ENCODE measurements at regions not wholly inside any gene's neighbourhood (a gene's known extent, or its start where the extent isn't known, plus 50 kb on each side); places are given as distances from the start of the nearest gene placed in this dataset.

DNA sequence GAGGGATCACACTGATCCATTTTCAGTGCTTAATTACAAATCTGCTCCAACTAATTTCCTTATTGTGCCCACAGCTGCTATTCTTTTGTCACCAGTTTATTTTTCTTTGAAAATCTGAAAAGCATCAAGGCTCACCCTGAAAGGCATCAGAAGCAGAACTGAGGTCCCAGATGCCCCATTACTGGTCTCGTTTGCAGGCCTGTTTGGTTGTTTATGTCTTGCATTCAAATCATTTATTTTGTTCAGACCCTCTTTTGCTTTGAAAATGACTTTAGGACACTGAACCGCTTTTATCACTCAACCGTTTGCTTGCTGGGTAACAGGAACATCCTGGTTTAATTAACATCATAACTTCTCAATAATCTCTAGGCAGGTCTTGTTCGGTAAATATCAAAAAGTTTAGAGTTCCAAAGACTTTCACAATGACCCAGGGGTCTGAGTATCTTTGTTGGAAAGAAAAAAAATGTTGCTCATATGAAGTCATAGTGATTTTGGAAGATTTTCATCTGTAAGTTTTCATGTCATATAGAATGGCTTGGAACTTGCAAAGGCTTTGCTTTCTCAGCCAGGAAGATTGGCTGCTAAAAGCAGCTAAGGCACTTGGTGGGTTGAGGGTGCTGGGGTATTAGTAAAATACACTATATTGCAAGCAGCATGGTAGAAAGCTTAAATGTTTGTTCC, 398.3 kb upstream of the NPVF start:
- DNase-seq (ENCODE audit: low read depth, low spot score), result no peak

DNA sequence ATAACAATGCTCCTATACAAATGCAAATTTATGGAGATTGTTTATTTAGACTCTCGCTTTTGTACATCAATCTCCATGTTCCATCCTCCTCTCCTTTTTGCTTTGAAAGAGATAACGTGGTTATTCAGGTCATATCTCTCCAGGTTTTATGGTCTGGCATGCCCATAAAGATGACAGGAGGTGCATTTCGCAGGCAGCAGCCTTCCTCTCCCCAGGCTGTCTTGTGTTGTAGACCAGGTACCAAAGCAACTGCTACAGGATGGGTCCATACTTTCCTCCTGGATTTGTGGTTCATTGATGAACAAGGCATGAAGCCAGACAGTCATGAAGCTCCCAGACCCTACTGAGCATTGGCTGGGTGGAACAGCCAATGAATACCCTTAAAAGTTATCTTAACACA, 400.2 kb upstream of the NPVF start:
- DNase-seq (ENCODE audit: low read depth, low spot score), result no peak

DNA sequence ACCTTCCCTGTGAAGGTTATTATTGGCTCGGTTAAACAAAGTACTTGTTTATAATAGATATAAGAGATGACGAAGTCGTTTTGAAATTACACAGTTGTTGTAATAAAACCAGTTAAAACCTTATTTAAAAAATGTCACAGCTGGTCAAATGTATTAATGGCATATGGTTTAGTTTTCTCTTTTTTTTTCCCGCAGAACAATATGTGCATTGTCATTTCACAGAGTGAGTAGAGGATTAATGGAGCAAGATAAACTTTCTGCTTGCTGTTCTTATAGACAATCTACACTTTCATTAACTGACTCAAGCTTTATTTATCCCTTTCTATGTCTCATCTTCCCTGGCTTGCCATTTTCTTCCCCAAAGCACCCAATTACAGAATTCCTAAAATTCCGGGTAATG, 404.3 kb upstream of the NPVF start:
- DNase-seq (ENCODE audit: low read depth, low spot score), result no peak

DNA sequence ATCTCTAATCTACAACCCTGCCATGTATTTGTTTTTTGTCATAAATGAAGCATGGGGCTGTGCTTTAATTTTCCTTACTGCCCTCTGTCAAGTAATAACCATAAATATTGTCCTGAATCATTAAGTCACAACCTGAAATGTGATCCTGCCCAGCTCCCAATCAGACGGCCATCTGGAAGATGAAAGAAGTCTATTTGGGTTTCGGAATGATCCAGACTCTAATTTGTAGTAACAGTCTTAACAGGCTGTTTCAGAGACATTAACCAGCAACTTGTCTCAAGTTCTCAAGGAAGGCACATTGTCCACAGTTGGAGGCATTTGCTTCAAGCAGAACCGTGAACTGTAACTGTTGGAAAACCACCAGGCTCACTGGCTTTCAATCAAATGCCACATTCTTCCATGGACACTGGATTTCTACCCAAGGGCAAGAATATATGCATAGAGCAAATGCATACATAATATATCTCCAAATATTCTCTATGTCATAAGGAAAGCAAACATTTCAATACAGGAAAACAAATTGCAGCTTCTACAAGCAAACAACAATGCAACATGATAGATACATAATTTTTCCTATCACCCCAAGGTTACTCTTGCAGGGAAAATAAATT, 405.2 kb upstream of the NPVF start:
- DNase-seq (ENCODE audit: low read depth, low spot score), result no peak

DNA sequence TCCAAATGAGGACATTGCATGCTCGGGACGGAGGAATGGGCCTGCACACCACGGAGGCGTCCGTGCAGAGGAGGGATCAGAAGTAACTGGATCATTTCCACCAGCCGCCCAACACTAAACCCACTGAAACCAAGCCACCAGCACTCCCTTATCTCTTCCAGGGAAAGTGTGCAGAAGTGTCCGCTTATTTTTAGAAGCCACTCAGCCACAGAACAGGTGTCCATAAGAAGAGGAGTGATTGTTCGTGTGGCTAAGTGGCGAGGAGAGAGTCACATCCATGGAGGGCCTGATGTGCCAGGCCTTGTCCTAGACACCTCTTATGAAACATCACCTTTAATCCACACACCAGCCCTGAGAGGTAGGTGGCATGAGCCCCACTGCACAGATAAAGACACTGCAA, 407.9 kb upstream of the NPVF start:
- no peak for DNase-seq (ENCODE audit: low read depth, low spot score)

DNA sequence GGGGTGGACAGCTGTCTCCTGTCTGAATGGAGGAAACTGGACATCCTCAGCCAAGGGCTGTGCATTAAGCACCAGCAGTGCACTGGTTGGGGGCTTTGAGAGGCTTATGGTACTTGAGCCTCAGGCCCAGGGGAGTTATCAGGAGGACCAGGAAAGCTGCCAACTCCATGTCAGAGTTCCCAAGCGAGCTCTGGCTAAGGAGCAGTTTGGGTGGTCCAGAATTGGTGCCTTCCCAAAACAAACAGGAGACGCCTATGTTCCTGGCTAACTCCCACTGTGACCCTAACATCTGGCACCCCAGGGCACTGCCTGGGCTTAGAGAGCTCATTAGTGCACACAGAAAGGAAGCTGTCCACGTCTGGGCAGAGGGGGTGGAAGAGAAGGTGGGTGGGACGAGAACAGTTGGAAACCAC, 408.6 kb upstream of the NPVF start:
- DNase-seq (ENCODE audit: low read depth, low spot score), result no peak

DNA sequence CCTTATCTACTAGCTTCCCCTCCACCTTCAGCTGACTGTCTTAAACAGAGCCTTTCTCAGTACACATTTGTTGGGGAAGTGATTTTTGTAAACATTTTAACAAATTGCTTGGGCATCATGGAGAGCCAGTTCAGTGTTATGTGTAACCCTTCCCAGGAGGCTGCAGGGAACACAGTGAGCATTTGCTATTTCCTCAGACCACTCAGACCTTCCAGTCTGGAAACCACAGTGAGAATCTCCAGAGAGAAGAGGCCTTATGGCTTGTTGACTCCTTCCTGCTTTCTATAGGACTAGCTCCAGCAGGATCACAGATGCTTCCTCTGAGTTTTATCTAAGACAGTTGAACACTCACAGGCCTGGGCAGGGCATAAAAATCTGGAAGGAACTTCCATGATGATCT, 409.8 kb upstream of the NPVF start:
- no peak for DNase-seq (ENCODE audit: low read depth, low spot score)

DNA sequence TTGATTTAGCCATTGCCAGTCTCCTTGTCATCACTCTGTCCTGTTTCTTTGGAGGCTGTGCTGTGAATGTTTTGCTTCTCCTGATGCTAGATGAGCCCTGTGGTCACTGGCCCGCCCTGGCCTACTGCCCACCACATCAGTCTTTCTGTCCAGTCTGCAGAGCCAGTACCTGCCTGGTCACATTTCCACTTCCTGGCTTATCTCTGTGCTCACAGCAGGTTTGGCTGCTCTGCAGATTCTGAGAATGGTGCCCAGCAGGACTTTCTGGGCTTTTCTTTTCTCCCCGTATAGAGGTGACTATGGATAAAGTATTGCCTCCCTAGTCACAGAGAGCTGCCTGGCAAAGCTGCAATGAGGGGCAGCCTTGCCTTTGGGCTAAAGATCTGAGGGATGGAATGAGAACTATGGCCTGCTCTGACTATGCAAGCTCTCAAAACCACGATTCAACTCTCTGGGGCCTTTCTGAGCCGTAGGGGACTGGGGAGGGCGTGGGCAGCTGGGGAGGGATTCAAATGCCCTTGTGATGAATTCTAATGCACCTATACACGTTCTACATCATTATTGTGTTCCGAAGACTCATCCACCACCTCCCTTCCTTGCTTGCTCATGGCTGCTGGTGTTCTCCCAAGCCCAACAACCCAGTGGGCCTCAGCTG, 410.4 kb upstream of the NPVF start:
- no peak for DNase-seq (ENCODE audit: low read depth, low spot score)

DNA sequence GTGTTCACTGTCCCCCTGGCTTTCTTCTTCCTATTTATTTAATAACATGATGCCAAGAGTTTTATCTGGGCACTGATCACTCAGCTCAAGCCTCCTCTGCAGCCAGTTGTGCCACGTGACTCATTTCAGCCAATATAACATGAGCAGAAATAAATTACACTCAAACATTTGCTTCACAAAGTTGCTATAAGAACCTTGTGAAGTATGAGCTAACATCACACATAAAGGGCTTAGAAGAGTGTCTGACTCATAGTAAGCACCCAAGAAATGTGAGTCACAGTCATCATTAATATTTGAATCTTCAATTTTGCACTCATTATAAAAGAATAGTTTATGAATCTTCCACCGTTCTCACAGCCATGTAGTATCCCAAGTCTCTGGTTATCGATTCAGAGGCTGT, 414.6 kb upstream of the NPVF start:
- no peak for DNase-seq (ENCODE audit: low read depth, low spot score)

DNA sequence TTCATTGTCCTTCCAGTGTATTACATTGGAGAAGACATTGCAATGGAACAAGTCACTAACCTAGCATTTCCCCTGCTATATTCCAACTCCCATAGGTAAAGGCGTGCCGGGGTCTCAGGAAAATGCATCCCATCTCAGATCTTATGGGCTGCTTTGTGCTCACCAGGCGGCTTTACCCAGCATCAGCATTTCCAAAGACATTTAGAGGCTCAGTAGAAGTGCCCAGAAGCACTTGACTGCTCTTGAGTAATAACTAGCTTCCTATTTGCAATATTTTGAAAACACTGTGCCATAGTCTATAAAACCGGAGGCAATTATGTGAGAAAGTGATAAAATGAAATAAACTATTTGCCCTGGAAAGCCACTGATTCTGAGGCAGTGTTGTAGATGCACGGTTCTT, 415.0 kb upstream of the NPVF start:
- DNase-seq (ENCODE audit: low read depth, low spot score), result no peak

DNA sequence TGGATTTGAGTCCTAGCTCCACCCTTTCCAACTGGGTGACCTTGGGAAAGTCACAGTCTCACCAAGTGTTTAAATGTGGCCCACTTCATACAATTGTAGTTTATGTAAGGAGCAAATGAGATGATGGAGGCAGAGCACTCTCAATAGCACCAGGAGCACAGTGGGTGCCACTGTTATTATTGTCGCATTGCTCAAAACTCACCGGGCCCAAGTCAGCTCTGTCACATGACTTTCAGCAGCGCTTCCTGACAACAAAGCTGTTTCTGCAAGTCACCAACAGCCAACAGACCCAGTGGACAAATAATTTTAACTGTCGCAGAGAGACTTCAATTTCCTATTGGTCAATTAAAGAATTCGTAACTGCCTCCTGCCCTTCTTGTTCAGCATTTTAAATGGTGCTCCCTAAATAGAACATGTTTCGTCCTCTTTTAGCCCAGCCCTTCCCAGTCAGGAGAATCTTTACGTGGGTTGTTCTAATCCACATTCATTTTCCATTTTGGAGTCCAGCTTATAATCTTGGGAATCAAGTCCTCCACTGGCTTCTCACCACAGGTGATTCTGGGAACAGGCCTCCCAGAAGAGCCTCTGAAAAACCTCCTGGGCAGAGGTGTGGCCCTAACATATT, 415.6 kb upstream of the NPVF start:
- no peak for DNase-seq (ENCODE audit: low read depth, low spot score)

DNA sequence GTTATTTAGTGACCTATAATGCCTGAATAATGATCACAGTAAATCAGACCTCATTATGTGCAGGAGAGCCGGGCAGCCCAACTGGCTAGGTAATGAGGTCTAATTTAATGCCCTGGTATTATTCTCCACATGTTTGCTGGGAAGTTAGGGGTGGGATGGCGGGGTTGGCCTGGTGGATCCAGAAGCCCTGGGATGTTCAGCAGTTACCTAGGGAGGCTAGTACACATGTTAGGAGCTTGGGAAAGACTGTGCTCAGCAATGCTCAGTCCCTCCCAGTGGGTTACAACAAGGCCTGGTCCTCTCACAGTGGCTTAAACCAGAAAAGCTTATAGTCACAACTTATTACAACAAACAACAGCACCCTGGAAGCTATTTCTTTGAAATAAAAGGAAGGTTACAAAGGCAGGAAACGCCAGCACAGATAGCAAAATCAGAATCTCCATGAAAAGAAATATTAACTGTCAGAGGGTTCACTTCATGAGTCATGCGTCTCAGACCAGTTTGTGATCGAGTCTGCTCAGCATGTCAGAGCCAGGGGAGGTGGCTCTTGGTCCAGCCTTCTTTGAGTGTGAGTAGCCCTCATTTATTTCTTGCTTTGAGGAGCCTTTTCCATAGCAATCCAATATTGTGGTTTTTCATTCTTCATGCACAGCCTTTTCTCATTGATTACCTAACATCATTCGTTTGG, 418.6 kb upstream of the NPVF start:
- no peak for DNase-seq (ENCODE audit: low read depth, low spot score)

DNA sequence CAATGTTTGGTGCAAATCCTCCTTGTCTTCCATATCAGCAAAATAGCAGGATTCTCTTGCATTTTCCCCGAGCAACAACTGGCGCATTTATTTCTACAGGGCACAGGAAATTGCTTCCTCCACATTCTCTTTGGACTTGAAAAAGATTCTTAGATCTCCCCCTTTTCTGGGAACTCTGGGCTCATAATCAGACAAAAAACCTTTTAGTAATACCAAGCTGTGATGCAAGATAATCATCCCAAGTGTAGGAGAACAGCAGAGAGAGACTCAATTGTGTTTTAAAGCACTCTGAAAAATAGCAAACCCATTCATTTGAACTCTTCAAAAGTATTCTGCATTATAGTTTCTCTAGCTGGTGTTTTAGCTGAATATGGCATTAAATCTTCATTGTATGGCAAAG, 419.6 kb upstream of the NPVF start:
- no peak for DNase-seq (ENCODE audit: low read depth, low spot score)

DNA sequence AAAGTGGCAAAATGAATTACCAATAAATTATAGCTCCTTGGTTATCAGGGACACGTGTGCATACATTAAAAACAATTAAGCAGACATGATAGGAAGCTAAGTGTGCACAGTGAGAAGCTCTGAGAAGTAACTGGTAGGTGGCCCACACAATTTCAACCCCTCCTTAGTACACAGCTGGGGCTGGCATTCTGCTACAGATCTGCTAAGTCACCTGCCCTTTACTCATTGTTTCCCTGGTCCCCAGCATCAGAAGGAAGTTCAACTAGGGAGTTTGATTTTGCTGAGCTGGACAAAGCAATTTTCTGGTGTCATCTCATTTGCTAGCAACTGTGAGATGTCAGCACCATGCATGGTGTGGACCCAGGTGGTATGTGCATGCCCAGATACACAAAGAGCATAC, 424.1 kb upstream of the NPVF start:
- DNase-seq (ENCODE audit: low read depth, low spot score), result no peak

DNA sequence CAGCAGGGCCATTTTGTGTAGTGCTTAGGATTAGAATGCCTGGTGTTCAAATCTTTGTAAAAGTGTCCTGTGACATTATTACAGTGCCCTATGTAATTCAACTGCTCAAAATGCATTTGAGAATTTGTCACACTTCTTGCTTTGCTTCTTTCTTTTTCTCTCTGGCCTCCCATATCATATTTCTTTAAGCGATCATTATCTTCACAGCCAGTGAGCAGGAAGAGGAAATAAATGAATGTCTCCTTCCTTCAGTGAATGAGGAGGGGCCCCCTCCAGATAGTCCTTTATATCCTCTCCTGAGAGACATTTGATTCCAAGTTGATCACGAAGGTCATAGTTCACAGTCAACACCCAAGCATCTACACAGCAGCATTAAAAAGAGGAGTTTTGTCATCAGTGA, 425.1 kb upstream of the NPVF start:
- no peak for DNase-seq (ENCODE audit: low read depth, low spot score)

DNA sequence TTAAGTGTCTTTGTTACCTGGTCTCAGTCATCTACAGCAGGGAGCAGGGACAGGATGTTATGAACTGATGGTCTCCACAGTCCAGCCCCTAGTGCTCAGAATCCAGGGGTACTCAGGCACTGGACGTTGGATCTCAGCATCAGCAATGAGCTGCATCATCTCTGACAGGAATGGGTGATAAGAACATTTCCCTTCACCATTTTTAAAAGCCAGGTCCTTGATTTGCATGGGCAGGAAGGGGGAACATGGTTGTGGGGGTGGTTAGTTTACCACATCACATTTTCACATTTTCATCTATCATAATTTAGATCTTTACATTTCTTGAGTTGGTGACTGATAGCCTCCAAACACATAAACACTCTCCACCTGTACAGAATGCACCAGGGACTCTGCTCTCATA, 427.8 kb upstream of the NPVF start:
- no peak for DNase-seq (ENCODE audit: low read depth, low spot score)

DNA sequence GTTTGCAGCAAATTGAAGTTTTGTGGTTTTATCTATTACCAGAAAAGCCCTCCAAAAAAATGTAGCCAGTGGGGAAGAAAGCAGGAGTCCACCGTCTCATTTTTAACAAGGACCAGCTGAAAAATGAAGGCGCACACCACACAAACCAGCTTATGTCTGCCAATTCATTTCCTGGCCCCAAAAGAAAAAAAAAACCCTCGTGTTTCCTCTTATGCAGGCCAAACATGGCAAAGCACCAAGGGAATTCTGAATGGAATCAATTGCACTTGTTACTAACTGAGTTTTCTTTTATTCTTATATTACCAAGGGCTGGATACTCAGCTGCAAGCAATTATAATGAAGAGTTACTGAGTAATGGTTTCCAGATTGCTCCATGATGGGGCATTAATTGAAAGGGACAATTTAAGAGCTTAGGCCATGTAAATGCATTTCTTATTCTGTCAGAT, 428.3 kb upstream of the NPVF start:
- no peak for DNase-seq (ENCODE audit: low read depth, low spot score)

DNA sequence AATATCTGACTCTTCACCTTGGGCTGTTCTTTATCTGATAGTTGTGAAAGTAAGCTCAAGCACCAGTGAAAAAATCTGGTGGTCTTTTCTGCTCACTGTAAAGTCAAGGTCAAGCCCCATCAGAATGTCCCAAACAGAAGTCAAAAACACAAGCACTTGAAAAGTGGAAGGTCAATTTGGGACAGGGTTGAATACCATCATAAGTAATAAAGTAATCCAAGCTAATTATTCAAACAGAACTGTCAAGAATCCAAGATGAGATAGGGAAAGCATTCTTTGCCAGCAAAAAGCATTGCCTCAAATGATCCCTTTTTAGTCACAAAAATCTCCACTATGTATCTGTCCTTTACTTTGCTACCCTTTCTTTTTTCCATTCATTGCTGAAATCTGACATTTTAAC, 430.1 kb upstream of the NPVF start:
- DNase-seq (ENCODE audit: low read depth, low spot score), result no peak

DNA sequence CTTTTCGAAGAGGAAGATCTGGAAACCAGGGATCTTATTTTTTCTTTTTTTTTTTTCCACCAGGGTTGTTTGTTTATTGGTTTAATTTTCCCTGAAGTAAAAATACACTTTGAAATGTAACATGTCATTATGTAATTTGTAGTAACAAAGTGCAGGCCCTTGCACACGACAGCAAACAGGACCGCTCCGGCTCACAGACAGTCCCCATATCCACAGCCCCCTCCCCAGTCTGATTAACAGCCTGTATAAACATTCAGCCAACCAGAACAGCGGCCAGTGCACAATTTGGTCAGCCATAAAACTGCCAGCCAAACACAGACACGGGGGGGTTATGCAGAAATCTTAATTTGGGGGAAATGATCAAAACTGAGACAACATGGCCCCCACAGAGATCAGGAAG, 431.6 kb upstream of the NPVF start:
- no peak for DNase-seq (ENCODE audit: low read depth, low spot score)

DNA sequence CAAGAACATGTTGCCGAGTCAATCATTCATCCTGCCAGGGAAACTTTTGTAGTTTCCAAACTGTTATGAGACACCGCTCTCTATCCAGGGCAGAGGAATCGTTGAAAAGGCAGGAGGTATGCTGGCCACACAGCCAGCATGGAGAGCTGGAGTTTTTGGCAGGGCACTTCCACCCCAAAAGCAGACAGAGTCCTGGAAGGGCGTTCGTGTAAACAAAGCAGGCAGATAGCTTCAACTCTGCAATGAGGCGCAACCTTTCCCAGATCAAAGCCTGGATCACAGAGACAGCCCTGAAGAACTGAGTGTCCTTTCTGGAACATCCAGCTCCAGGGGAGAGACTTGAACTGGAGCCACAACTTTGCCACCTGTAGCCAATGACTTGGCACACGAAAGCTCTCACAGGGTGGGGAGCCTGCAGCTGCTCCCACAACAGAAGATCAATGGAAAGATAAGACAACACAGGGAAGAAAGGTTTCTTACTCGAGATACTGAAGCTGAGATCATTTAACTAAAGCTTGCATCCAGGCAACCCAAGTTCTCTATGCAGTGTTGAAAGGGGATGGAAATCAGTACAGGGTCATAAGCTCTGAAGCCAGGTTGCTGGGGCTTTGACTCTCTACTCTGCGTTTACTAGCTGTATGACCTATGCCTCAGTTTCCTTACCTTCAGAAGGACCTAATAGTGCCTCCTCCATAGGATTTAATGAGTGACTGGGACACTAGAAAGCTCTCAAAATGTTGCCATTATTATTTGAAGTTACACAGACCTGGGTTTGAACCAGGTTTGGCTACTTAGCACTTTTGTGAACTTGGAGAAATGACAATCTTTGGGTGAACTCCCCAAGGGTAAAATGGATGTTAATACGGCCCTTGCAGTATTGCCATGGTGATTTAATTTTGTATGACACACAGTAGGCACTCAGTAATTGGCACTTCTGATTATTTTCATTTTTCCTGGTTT, 434.8 kb upstream of the NPVF start:
- no peak for DNase-seq (ENCODE audit: low read depth, low spot score)

DNA sequence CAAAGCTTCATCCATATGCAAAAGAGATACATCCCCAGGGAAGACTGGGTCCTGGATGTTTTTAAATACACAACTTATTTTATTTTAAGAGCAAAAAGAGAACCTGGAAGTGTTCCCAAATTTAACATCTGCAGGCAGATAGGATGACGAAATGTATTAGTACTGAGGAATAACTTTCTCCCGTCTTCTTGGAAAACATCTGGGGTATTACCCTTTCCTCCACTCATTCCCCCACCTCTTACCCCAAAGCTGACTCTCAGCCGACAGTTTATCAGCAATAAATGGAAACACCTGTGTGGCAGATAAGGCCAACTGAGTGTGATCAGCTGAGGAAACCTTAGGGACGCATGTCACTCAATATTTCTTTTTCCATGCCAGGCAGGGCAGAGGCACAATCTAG, 435.6 kb upstream of the NPVF start:
- DNase-seq (ENCODE audit: low read depth, low spot score), result no peak
